Gastroesophageal sphincter (tissue), 3 donors: ENCODE measurements at regions not wholly inside any gene's neighbourhood (a gene's known extent, or its start where the extent isn't known, plus 50 kb on each side); places are given as distances from the start of the nearest gene placed in this dataset.

Experiments
- CTCF ChIP-seq, 4 experiments: fragments of 200-600 bp in 2 of 4; fragments of 450-650 bp in 2 of 4; sonication (generic) in 1 of 4; IDR thresholded peaks; one replicate each; pipeline ENCODE4 v1.5.1; 2017 to 2019; ENCODE audit warnings: antibody characterized with exemption in 4 of 4, mild to moderate bottlenecking in 2 of 4, moderate library complexity in 2 of 4
- EP300 ChIP-seq: sonication (generic); formaldehyde crosslinking; IDR thresholded peaks from one replicate; pipeline ENCODE4 v1.6.1; 2017; ENCODE audit warnings: antibody characterized with exemption, mild to moderate bottlenecking
- POLR2A ChIP-seq, 2 donors: fragments of 450-650 bp; IDR thresholded peaks; one replicate each; pipeline ENCODE4 v1.6.1; 2017; ENCODE audit warnings: antibody characterized with exemption in 2 of 2, mild to moderate bottlenecking in 2 of 2, moderate library complexity in 1 of 2

GRCh38 chr3:76400141-76400540, 614.8 kb upstream of the ZNF717 start:
- TF ChIP-seq CTCF (IDR thresholded peaks at IDR 0.05) = no peak
- TF ChIP-seq POLR2A (IDR thresholded peaks at IDR 0.05) = no peak
- no peak for TF ChIP-seq EP300
